ENCODE measurements at regions not wholly inside any gene's neighbourhood (a gene's known extent, or its start where the extent isn't known, plus 50 kb on each side); places are given as distances from the start of the nearest gene placed in this dataset.

DNA sequence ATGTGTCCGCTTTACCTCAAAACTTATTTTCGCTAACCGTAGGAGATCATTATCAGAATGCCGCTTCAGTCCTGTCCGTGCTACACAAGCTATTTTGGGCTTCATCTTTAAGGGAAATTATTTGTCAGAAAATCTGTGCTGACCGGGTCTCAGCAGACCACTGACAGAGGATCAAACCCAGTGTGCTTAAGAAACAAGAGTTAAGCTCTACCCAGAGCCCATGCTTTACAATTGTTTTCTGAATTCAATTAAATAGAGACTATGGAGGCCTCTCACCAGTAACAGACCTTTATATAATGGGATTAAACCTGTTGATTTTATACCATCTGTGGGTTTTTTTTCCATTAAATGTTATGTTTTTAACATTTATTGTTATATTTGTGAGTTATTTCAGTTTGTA is 1956.7 kb upstream of the PIK3C3 start:
- TF ChIP-seq MYC (IDR thresholded peaks at IDR 0.05; ENCODE audit: low read depth, low read length) (no peak), CTCF (IDR thresholded peaks at IDR 0.05; ENCODE audit: low read depth, low read length) (no peak), POLR2A (IDR thresholded peaks at IDR 0.05; ENCODE audit: extremely low read depth, insufficient read length) (no peak)
- TF ChIP-seq, protein P1, sequence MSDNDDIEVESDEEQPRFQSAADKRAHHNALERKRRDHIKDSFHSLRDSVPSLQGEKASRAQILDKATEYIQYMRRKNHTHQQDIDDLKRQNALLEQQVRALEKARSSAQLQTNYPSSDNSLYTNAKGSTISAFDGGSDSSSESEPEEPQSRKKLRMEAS (IDR thresholded peaks at IDR 0.05; ENCODE audit: low read depth, low read length): no peak
- H3K4me3 ChIP-seq (ENCODE audit: low read depth, low read length): no peak overlapping the region
- no peak for DNase-seq (ENCODE audit: low read depth)

DNA sequence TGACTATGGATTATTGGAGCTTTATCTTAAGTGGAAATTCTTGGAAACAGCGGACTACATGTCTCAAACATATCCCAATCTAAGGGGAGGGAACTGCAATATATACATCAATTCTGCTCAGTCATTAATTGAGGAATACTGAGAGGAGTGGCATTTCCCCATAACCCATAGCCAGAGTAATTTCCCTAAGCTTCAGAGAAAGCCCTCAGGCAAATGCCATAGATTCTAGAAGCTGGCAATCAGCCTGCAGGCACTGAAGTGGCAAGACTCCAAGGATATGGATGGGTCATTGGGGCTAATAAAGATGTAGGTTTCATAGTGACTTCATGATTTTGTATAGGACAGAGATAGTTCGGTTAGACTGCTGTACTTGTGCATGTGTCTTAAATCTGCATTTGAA is 1960.5 kb upstream of the PIK3C3 start:
- no peak for TF ChIP-seq MYC (IDR thresholded peaks at IDR 0.05; ENCODE audit: low read depth, low read length)
- no peak for TF ChIP-seq CTCF (IDR thresholded peaks at IDR 0.05; ENCODE audit: low read depth, low read length)
- TF ChIP-seq POLR2A (IDR thresholded peaks at IDR 0.05; ENCODE audit: extremely low read depth, insufficient read length): no peak
- TF ChIP-seq, protein P1 (IDR thresholded peaks at IDR 0.05; ENCODE audit: low read depth, low read length): no peak
- DNase-seq (ENCODE audit: low read depth): no peak
- H3K4me3 ChIP-seq (ENCODE audit: low read depth, low read length): no peak overlapping the region

DNA sequence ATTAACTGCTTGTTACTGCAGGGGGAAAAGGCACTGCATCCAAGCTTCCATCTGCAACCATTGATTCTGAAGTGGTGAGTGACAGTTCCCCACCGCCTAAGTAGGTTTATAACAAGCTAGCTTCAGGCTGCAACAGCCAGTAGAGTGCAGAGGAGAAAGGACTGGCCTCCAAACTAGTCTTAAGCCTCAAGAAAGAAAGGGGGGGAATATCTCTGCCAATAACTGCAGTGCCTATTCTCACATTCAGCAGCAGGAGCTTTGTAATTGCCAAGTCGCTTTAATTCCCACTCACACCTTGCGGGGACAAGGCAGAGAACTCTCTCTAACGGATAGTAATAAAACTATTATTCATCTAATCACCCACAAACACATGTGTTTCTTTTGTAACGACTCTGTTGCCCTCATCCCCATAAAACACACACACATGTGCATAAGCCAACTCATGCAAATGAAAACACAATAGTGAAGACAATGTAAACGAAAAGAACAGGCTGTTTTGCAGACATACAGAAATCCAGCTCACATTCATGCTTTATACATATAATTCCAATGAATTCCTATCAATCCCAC is 1963.3 kb upstream of the PIK3C3 start:
- TF ChIP-seq, protein P1 (IDR thresholded peaks at IDR 0.05; ENCODE audit: low read depth, low read length): no peak
- no peak for TF ChIP-seq POLR2A (IDR thresholded peaks at IDR 0.05; ENCODE audit: extremely low read depth, insufficient read length)
- TF ChIP-seq MYC (IDR thresholded peaks at IDR 0.05; ENCODE audit: low read depth, low read length): no peak
- no peak for TF ChIP-seq CTCF (IDR thresholded peaks at IDR 0.05; ENCODE audit: low read depth, low read length)
- no peak for DNase-seq (ENCODE audit: low read depth)
- H3K4me3 ChIP-seq (ENCODE audit: low read depth, low read length): no peak overlapping the region

DNA sequence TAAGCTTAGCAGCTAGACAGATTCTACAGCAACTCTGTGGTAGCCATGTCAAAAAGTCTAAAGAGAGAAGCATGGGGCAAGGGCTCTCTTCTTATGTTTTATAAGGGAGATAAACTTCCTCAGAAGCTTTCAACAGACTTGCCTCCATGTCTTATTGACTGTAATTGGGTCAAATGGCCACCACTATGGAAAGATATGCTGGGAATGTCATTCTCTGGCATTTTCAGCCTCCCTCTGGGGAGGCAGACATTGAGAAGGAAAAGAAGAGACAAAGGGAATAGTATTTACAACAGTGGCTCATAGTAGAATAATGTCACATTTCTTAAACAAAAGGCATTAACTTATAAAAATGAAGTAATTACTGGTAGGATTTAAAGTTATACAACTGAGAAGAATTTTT is 1964.5 kb upstream of the PIK3C3 start:
- no peak for TF ChIP-seq POLR2A (IDR thresholded peaks at IDR 0.05; ENCODE audit: extremely low read depth, insufficient read length)
- TF ChIP-seq CTCF (IDR thresholded peaks at IDR 0.05; ENCODE audit: low read depth, low read length): no peak
- TF ChIP-seq, protein P1 (IDR thresholded peaks at IDR 0.05; ENCODE audit: low read depth, low read length): no peak
- no peak for TF ChIP-seq MYC (IDR thresholded peaks at IDR 0.05; ENCODE audit: low read depth, low read length)
- no peak overlapping the region for H3K4me3 ChIP-seq (ENCODE audit: low read depth, low read length)
- no peak for DNase-seq (ENCODE audit: low read depth)

GRCh38 chr18:39976771-39977170 is 1978.3 kb upstream of the PIK3C3 start:
- H3K4me3 ChIP-seq (ENCODE audit: low read depth, low read length): no peak overlapping the region
- no peak for DNase-seq (ENCODE audit: low read depth)
- TF ChIP-seq, protein P1 (IDR thresholded peaks at IDR 0.05; ENCODE audit: low read depth, low read length): no peak
- TF ChIP-seq POLR2A (IDR thresholded peaks at IDR 0.05; ENCODE audit: extremely low read depth, insufficient read length): no peak
- no peak for TF ChIP-seq MYC (IDR thresholded peaks at IDR 0.05; ENCODE audit: low read depth, low read length)
- TF ChIP-seq CTCF (IDR thresholded peaks at IDR 0.05; ENCODE audit: low read depth, low read length): no peak
